H9 (cell line): ENCODE measurements at regions not wholly inside any gene's neighbourhood (a gene's known extent, or its start where the extent isn't known, plus 50 kb on each side); places are given as distances from the start of the nearest gene placed in this dataset.
"Not testable (repeated sequence)": the region's sequence is repeated elsewhere in the genome, so short reads cannot be mapped to it uniquely, and the experiment has no call there.

Experiments
- DNase-seq: peaks from one replicate; pipeline ENCODE4 v3.0.0-alpha.2; 2017
- H2AFZ ChIP-seq: one replicate; pipeline ENCODE4 v1.6.1; 2013; ENCODE audit warnings: mild to moderate bottlenecking, low read length, control low read depth, moderate library complexity
- H2AK5ac ChIP-seq: 2 replicates; pipeline ENCODE4 v1.6.1; 2013; ENCODE audit warnings: low read length, control low read depth, mixed read lengths; ENCODE audit not compliant: insufficient read length
- H2BK120ac ChIP-seq: one replicate; pipeline ENCODE4 v1.6.1; 2013; ENCODE audit warnings: low read depth, mild to moderate bottlenecking, low read length, control low read depth, inconsistent platforms; ENCODE audit not compliant: poor library complexity, severe bottlenecking
- H2BK12ac ChIP-seq: 2 replicates; pipeline ENCODE4 v1.6.1; 2013; ENCODE audit warnings: low read length, control low read depth, mixed read lengths, low read depth; ENCODE audit not compliant: insufficient read length
- H2BK15ac ChIP-seq: 2 replicates; pipeline ENCODE4 v1.6.1; 2013; ENCODE audit warnings: low read depth, low read length, control low read depth
- H2BK20ac ChIP-seq: one replicate; pipeline ENCODE4 v1.6.1; 2013; ENCODE audit warnings: low read depth, mild to moderate bottlenecking, low read length, control low read depth, inconsistent platforms; ENCODE audit not compliant: poor library complexity, severe bottlenecking
- H2BK5ac ChIP-seq: 2 replicates; pipeline ENCODE4 v1.6.1; 2013; ENCODE audit warnings: low read length, control low read depth, mixed read lengths; ENCODE audit not compliant: insufficient read length
- H3K14ac ChIP-seq: 2 replicates; pipeline ENCODE4 v1.6.1; 2013; ENCODE audit warnings: low read length, control low read depth; ENCODE audit not compliant: insufficient read depth
- H3K18ac ChIP-seq: 2 replicates; pipeline ENCODE4 v1.6.1; 2013; ENCODE audit warnings: low read depth, mild to moderate bottlenecking, mixed read lengths, low read length, control low read depth; ENCODE audit not compliant: insufficient read length
- H3K23ac ChIP-seq: 2 replicates; pipeline ENCODE4 v1.6.1; 2013; ENCODE audit warnings: low read length, control low read depth, mixed read lengths, low read depth; ENCODE audit not compliant: insufficient read length
- H3K23me2 ChIP-seq: 2 replicates; pipeline ENCODE4 v1.6.1; 2013; ENCODE audit warnings: low read depth, mild to moderate bottlenecking, mixed read lengths, low read length, control low read depth; ENCODE audit not compliant: insufficient read length, poor library complexity, severe bottlenecking
- H3K27ac ChIP-seq: 2 replicates; pipeline ENCODE4 v1.5.1; 2013; ENCODE audit warnings: low read length, control low read depth, mixed read lengths, low read depth; ENCODE audit not compliant: insufficient read length
- H3K27me3 ChIP-seq: 2 replicates; pipeline ENCODE4 v1.6.1; 2013; ENCODE audit warnings: low read length, control low read depth, inconsistent platforms; ENCODE audit not compliant: insufficient read depth
- H3K4ac ChIP-seq: 2 replicates; pipeline ENCODE4 v1.6.1; 2013; ENCODE audit warnings: low read depth, mild to moderate bottlenecking, control low read depth, inconsistent platforms, low read length, moderate library complexity
- H3K4me1 ChIP-seq: 2 replicates; pipeline ENCODE4 v1.6.1; 2013; ENCODE audit warnings: low read length, control low read depth, inconsistent platforms; ENCODE audit not compliant: insufficient read depth
- H3K4me2 ChIP-seq: 2 replicates; pipeline ENCODE4 v1.6.1; 2013; ENCODE audit warnings: low read length, control low read depth, mixed read lengths; ENCODE audit not compliant: insufficient read length, insufficient read depth
- H3K56ac ChIP-seq: 2 replicates; pipeline ENCODE4 v1.6.1; 2013; ENCODE audit warnings: low read depth, mild to moderate bottlenecking, mixed read lengths, low read length, control low read depth; ENCODE audit not compliant: insufficient read length
- H3K79me1 ChIP-seq: 2 replicates; pipeline ENCODE4 v1.6.1; 2013; ENCODE audit warnings: low read depth, mild to moderate bottlenecking, moderate library complexity, low read length, control low read depth, inconsistent platforms; ENCODE audit not compliant: insufficient read depth, poor library complexity, severe bottlenecking
- H3K79me2 ChIP-seq: 2 replicates; pipeline ENCODE4 v1.6.1; 2013; ENCODE audit warnings: low read length, control low read depth, inconsistent platforms; ENCODE audit not compliant: insufficient read depth
- H3K9ac ChIP-seq: 2 replicates; pipeline ENCODE4 v1.6.1; 2013; ENCODE audit warnings: low read length, control low read depth, mixed read lengths; ENCODE audit not compliant: insufficient read length; ENCODE audit errors: extremely low read depth
- H3K9me3 ChIP-seq: one replicate; pipeline ENCODE4 v1.6.1; 2013; ENCODE audit warnings: low read depth, low read length, inconsistent platforms; ENCODE audit not compliant: control insufficient read depth
- H3T11ph ChIP-seq: one replicate; pipeline ENCODE4 v1.6.1; 2013; ENCODE audit warnings: mild to moderate bottlenecking, low read length, control low read depth, inconsistent platforms
- H4K20me1 ChIP-seq: one replicate; pipeline ENCODE4 v1.6.1; 2013; ENCODE audit not compliant: control insufficient read depth, insufficient read length, insufficient read depth
- H4K5ac ChIP-seq: 2 replicates; pipeline ENCODE4 v1.6.1; 2013; ENCODE audit warnings: low read depth, mild to moderate bottlenecking, mixed read lengths, low read length, control low read depth; ENCODE audit not compliant: insufficient read length
- H4K8ac ChIP-seq: replicated peaks from 2 replicates; pipeline ENCODE4 v1.6.1; 2013; ENCODE audit warnings: low read length, control low read depth, mixed read lengths, low read depth; ENCODE audit not compliant: insufficient read length
- H4K91ac ChIP-seq: 2 replicates; pipeline ENCODE4 v1.6.1; 2013; ENCODE audit warnings: low read depth, mild to moderate bottlenecking, moderate library complexity, mixed read lengths, low read length, control low read depth; ENCODE audit not compliant: insufficient read length
- H3K27ac Mint-ChIP-seq, 3 experiments: 2 replicates in 2 of 3; 3 replicates in 1 of 3; pipeline ENCODE4 v1.8.0; 2020 to 2021; ENCODE audit warnings: mixed read lengths in 3 of 3, mild to moderate bottlenecking in 1 of 3, moderate library complexity in 1 of 3
- H3K27me3 Mint-ChIP-seq: 2 replicates; pipeline ENCODE4 v1.8.0; 2021; ENCODE audit warnings: low read depth, mild to moderate bottlenecking, moderate library complexity, mixed read lengths
- H3K36me3 Mint-ChIP-seq, 3 experiments: 2 replicates in 2 of 3; 3 replicates in 1 of 3; pipeline ENCODE4 v1.8.0; 2020 to 2021; ENCODE audit warnings: low read depth in 3 of 3, mixed read lengths in 3 of 3; ENCODE audit not compliant: insufficient read depth in 1 of 3
- H3K4me1 Mint-ChIP-seq, 2 experiments: 2 replicates each; pipeline ENCODE4 v1.8.0; 2020; ENCODE audit warnings: mixed read lengths in 2 of 2
- H3K4me3 Mint-ChIP-seq, 2 experiments: 2 replicates in 1 of 2; 3 replicates in 1 of 2; pipeline ENCODE4 v1.8.0; 2020 to 2021; ENCODE audit warnings: mild to moderate bottlenecking in 2 of 2, mixed read lengths in 2 of 2, moderate library complexity in 1 of 2
- H3K9me3 Mint-ChIP-seq, 2 experiments: 2 replicates in 1 of 2; 3 replicates in 1 of 2; pipeline ENCODE4 v1.8.0; 2020; ENCODE audit warnings: mild to moderate bottlenecking in 2 of 2, mixed read lengths in 2 of 2, moderate library complexity in 1 of 2
- WGBS: extraction: QIAGEN DNeasy Blood & Tissue Kit; methylation state at CpG from one replicate; pipeline ENCODE4 v1.1.7; 2013; ENCODE audit warnings: missing lambda C conversion rate, low lambda C conversion rate, mixed read lengths; ENCODE audit not compliant: insufficient read length; ENCODE audit errors: extremely low coverage; 5-methylcytosine and 5-hydroxymethylcytosine counted together
- TF ChIP-seq, protein P1 (sequence below): fragments of 200-600 bp; sonication (generic); conservative IDR thresholded peaks from 3 replicates; pipeline ENCODE4 v1.8.0; 2021; ENCODE audit warnings: antibody characterized with exemption, mild to moderate bottlenecking

DNA sequence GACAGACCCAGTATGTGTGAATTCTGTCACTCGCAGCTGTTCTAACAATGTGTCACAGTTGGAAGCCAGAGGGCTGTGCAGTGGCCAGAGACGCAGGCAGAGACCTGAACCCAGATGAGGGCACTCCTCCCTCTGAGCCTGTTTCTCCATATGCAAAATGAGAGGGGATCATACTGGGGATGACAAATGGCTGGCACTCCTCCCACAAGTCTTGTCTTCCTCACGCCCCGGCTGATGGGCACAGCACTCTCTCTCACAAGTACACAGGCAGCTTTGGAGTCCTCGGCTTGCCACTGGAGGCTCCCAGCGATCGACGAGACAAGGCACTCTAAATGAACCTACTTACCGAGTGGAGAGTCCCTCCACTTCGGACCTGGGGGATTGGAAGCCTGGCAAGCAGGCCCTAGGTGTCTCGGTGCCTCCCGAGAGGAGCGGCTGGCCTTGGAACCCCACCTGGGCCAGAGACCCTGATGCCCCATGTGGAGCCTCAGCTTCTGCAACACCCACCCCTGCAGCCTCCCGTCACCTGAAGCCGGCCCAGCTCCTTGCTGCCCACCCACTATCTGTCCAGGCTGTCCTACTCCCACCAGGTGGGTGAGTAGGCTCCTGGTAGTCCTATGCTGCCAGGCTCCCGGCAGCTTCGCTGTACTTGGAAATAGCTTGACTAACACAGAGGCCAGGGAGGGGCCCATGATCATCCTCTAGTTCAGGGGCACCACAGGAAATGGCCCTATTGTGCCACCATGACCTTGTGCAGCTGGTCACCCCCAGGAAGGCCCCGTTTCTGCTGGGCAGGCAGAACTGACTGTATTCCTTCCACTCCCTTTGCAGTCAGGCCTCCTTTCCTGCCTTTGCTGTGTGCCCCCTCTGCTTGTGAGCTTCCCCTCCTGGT is 65.0 kb upstream of the IQSEC1 start:
- Histone ChIP-seq H4K91ac (no peak overlapping the region), H2AFZ (no peak overlapping the region), H3T11ph (no peak overlapping the region), H3K23ac (no peak overlapping the region), H2BK5ac (no peak overlapping the region), H2BK20ac (no peak overlapping the region), H2BK15ac (no peak overlapping the region), H4K8ac (no peak overlapping the region), H3K4ac (no peak overlapping the region), H4K20me1 (no peaks in the 10 kb centered on the region), H3K4me2 (no peak overlapping the region), H2AK5ac (no peak overlapping the region), H3K14ac (no peak overlapping the region; the same call in 1 of the 2 replicates), H3K18ac (no peak overlapping the region), H3K9ac (no peak overlapping the region), H3K23me2 (no peaks in the 10 kb centered on the region), H3K27ac (no peak overlapping the region), H3K79me2 (no peaks in the 10 kb centered on the region), H3K27me3 (no peaks in the 10 kb centered on the region), H3K79me1 (no peaks in the 10 kb centered on the region), H3K4me1 (no peaks in the 10 kb centered on the region; the same call in 1 of the 2 replicates), H4K5ac (no peak overlapping the region), H2BK120ac (no peak overlapping the region), H2BK12ac (no peak overlapping the region), H3K9me3 (no peaks in the 10 kb centered on the region), H3K56ac (no peak overlapping the region)
- no CpG with 5 or more reads among the region's 18 CpGs for WGBS
- H3K4me3 Mint-ChIP-seq: no peak overlapping the region
- TF ChIP-seq, protein P1, sequence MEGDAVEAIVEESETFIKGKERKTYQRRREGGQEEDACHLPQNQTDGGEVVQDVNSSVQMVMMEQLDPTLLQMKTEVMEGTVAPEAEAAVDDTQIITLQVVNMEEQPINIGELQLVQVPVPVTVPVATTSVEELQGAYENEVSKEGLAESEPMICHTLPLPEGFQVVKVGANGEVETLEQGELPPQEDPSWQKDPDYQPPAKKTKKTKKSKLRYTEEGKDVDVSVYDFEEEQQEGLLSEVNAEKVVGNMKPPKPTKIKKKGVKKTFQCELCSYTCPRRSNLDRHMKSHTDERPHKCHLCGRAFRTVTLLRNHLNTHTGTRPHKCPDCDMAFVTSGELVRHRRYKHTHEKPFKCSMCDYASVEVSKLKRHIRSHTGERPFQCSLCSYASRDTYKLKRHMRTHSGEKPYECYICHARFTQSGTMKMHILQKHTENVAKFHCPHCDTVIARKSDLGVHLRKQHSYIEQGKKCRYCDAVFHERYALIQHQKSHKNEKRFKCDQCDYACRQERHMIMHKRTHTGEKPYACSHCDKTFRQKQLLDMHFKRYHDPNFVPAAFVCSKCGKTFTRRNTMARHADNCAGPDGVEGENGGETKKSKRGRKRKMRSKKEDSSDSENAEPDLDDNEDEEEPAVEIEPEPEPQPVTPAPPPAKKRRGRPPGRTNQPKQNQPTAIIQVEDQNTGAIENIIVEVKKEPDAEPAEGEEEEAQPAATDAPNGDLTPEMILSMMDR: no peak
- H3K27me3 Mint-ChIP-seq: peaks cover 3% of the 10 kb centered on the region
- H3K4me1 Mint-ChIP-seq: peaks cover 5 to 14% of the 10 kb centered on the region in 2 experiments; a peak in 3 of 4 replicates
- peak; percentile 25 for DNase-seq
- no peaks in the 10 kb centered on the region for H3K9me3 Mint-ChIP-seq
- H3K27ac Mint-ChIP-seq: peak overlapping the region in 1 of 3 experiments; percentile 81; a peak in 1 of 7 replicates
- no peaks in the 10 kb centered on the region; a peak in 1 of 7 replicates for H3K36me3 Mint-ChIP-seq

DNA sequence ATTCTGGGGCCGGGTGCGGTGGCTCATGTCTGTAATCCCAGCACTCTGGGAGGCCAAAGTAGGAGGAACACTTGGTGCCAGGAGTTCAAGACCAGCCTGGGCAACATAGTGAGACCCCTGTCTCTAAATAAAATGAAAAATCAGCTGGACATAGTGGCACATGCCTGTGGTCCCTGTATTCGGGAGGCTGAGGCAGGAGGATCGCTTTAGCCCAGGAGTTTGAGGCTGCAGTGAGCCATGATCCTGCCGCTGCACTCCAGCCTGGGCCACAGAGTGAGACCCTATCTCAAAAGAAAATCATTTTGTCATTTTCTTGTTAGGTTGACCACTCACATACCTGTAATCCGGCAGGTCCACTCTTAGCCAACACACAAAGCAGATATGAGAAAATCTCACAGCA is 63.6 kb upstream of the IQSEC1 start:
- H4K20me1 ChIP-seq, H4K5ac ChIP-seq, H3K9ac ChIP-seq, H2BK15ac ChIP-seq, H4K8ac ChIP-seq, H3K79me1 ChIP-seq, H4K91ac ChIP-seq, DNase-seq, H3K4me3 Mint-ChIP-seq, H3K18ac ChIP-seq, H3K4me2 ChIP-seq, H3K56ac ChIP-seq, H3T11ph ChIP-seq, H3K27me3 Mint-ChIP-seq, H2BK5ac ChIP-seq, H3K14ac ChIP-seq, H3K23ac ChIP-seq, H2AK5ac ChIP-seq, H3K27ac ChIP-seq, H3K4me1 ChIP-seq, H2BK12ac ChIP-seq, H2AFZ ChIP-seq, H3K9me3 ChIP-seq, H3K4ac ChIP-seq, H3K27ac Mint-ChIP-seq, H3K23me2 ChIP-seq, H3K36me3 Mint-ChIP-seq, H3K9me3 Mint-ChIP-seq, H3K27me3 ChIP-seq, H2BK20ac ChIP-seq, H2BK120ac ChIP-seq, H3K79me2 ChIP-seq: not testable (repeated sequence)
- H3K4me1 Mint-ChIP-seq: peaks cover 5 to 14% of the 10 kb centered on the region in 2 experiments; a peak in 3 of 4 replicates
- WGBS: no CpG with 5 or more reads among the region's 6 CpGs
